Mucosa of descending colon (tissue), 3 donors: ENCODE measurements at regions not wholly inside any gene's neighbourhood (a gene's known extent, or its start where the extent isn't known, plus 50 kb on each side); places are given as distances from the start of the nearest gene placed in this dataset.

Experiments used
- ATAC-seq: fragments of 200-7000 bp; cut with Tn5 transposase; one replicate; pipeline ENCODE4 v1.9.1; 2020; ENCODE audit warnings: mild to moderate bottlenecking, moderate library complexity
- DNase-seq, 3 donors: peaks; one replicate each; pipeline ENCODE4 v3.0.0-alpha.2; 2020
- H3K36me3 ChIP-seq: fragments of 200-600 bp; one replicate; pipeline ENCODE4 v1.8.0; 2021; ENCODE audit warnings: low read depth, mild to moderate bottlenecking
- H3K4me1 ChIP-seq: fragments of 200-600 bp; one replicate; pipeline ENCODE4 v1.8.0; 2021; ENCODE audit warnings: low read depth, mild to moderate bottlenecking
- H3K4me3 ChIP-seq: fragments of 200-600 bp; one replicate; pipeline ENCODE4 v1.8.0; 2021; ENCODE audit warnings: mild to moderate bottlenecking
- H3K9me3 ChIP-seq: fragments of 200-600 bp; one replicate; pipeline ENCODE4 v1.8.0; 2021; ENCODE audit warnings: mild to moderate bottlenecking
- CTCF ChIP-seq: fragments of 200-600 bp; IDR thresholded peaks from one replicate; pipeline ENCODE4 v1.8.0; 2022; ENCODE audit warnings: antibody characterized with exemption, mild to moderate bottlenecking
- intact Hi-C, 2 donors: fragments of 100-400 bp; cut with DNase I in 1 of 2; cut with micrococcal nuclease in 1 of 2; formaldehyde crosslinking; loops; one replicate each; pipeline versions ENCODE4 v1.11.0 to v1.11.1; 2022; cut with DNase I, micrococcal nuclease
- donor health status: DM: no; HTN: no; CAD: no; lungs with moderate emphysema.
- donor health status: DM: no; HTN: no; CAD: no.
- donor health status: DM: no; HTN: yes; CAD: no.

DNA sequence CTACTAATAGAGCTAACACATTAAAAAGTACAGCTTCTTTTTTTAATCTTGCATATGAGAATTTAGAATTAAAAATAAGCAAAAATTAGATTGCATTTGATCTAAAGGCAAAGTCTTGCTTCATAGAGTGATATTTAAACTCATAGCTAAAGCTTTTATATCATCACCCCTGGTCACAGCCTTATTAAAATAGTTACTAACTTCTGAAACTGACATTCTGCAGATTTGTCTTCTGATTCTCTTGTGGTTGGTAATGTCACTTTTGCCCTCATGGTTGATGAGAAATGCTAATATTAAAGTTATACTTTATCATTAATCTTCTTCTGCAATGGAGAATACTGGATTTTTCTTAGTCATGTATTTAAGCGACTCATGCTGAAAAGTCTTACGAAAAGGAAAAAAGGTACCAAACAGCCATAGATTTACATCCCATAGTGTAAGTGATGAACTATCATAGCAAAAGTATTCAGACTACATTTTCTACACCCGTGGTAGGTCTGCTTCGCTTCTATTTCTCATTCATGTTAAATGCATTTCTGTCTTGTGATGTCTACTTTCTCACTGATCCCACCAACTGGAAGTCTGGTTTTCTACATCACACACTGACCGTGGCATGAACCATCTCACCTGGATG is 330.5 kb upstream of the B3GALT2 start:
- ATAC-seq, result no peak
- no peak for DNase-seq
- H3K4me3 ChIP-seq, result no peak overlapping the region
- no peaks in the 10 kb centered on the region for H3K36me3 ChIP-seq
- intact Hi-C loops, result no loop called here
- H3K9me3 ChIP-seq, result no peaks in the 10 kb centered on the region
- no peaks in the 10 kb centered on the region for H3K4me1 ChIP-seq
- TF ChIP-seq CTCF, result no peak

DNA sequence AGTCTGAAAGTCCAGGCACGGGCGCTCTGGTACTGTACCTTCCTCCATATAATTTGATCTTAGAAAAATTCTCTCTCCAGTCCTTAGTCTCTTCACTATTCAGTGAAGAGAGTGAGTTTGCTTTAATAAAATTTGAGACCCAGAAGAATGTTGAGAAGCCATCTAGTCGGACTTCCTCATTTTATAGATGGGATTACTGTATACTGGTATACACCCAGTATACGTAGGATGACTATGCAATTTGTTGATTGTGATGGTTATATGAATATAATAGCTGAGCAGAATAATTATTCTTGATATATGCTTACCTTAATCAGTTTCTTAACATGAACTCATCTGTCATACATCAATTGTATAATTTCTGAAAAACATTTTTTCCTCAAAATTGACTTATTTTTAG is 328.0 kb upstream of the B3GALT2 start:
- TF ChIP-seq CTCF, result no peak
- ATAC-seq, result no peak
- Histone ChIP-seq H3K36me3 (no peaks in the 10 kb centered on the region), H3K4me3 (no peak overlapping the region), H3K9me3 (no peaks in the 10 kb centered on the region), H3K4me1 (no peaks in the 10 kb centered on the region)
- DNase-seq, result no peak
- intact Hi-C loops, result no loop called here

- DNase-seq (no peak), ATAC-seq (no peak)
- H3K36me3 ChIP-seq, result no peaks in the 10 kb centered on the region
- H3K9me3 ChIP-seq, result no peaks in the 10 kb centered on the region
- TF ChIP-seq CTCF, result no peak
- H3K4me3 ChIP-seq, result no peak overlapping the region
- intact Hi-C loops, result no loop called here
- H3K4me1 ChIP-seq, result no peaks in the 10 kb centered on the region
These were observed 326.6 kb upstream of the B3GALT2 start for GRCh38 chr1:193513032-193513431.

DNA sequence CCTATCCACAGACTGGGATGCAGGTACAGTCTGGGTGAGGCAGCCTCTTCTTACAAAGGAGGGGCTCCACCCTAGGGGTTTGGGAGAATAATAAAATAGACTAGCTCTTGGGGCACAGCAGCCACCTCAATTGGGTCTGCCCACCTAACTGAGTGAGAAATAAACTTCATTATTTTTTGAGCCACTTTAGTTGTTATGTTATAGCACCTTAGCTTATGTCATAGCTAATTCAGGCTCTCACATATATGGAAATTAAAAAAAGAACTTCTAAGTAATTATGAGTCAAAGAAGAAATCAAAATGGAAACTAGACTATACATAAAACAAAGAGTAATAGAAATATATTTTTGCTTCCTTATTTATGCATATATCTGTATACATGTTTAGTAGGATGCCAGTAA is 318.5 kb upstream of the B3GALT2 start:
- Histone ChIP-seq H3K4me3 (no peak overlapping the region), H3K9me3 (no peaks in the 10 kb centered on the region), H3K4me1 (no peaks in the 10 kb centered on the region), H3K36me3 (no peaks in the 10 kb centered on the region)
- ATAC-seq (no peak), DNase-seq (no peak)
- intact Hi-C loops, result no loop called here
- no peak for TF ChIP-seq CTCF

- Histone ChIP-seq H3K4me3 (no peak overlapping the region), H3K9me3 (no peaks in the 10 kb centered on the region), H3K4me1 (peaks cover 8% of the 10 kb centered on the region), H3K36me3 (no peaks in the 10 kb centered on the region)
- TF ChIP-seq CTCF, result no peak
- DNase-seq (no peak), ATAC-seq (no peak)
- intact Hi-C loops, result no loop called here
These were observed 311.8 kb upstream of the B3GALT2 start for GRCh38 chr1:193498088-193498655.
